Naive thymus-derived CD8-positive, alpha-beta T cell (primary cell): ENCODE measurements at regions not wholly inside any gene's neighbourhood (a gene's known extent, or its start where the extent isn't known, plus 50 kb on each side); places are given as distances from the start of the nearest gene placed in this dataset.

Source experiments
- ATAC-seq, 2 donors: fragments of 150-1000 bp; cut with Tn5 transposase in 1 of 2; sonication (Bioruptor Pico), chemical (Tn5 transposase) in 1 of 2; 1 replicate in 1 of 2; 2 replicates in 1 of 2; pipeline ENCODE4 v1.10.0; 2021; ENCODE audit warnings: mild to moderate bottlenecking in 2 of 2, moderate library complexity in 2 of 2
- POLR2A ChIA-PET: fragments of 350-600 bp; sonication (Branson Sonifier 250); formaldehyde crosslinking; loops from one replicate; lab custom pipeline; 2021; ENCODE audit warnings: antibody characterized with exemption; lab: Charles Lee
- DNase-seq, 10 donors: peaks; one replicate each; pipeline versions ENCODE4 v3.0.0 to v3.0.0-alpha.2; 2020 to 2022
- H3K27ac Mint-ChIP-seq, 10 donors: one replicate each; pipeline ENCODE4 v1.8.0; 2020 to 2022; ENCODE audit warnings: mild to moderate bottlenecking in 10 of 10, mixed read lengths in 10 of 10, moderate library complexity in 4 of 10, inconsistent platforms in 1 of 10
- H3K27me3 Mint-ChIP-seq, 5 donors: one replicate each; pipeline ENCODE4 v1.8.0; 2021 to 2022; ENCODE audit warnings: mixed read lengths in 5 of 5
- H3K36me3 Mint-ChIP-seq, 3 donors: one replicate each; pipeline ENCODE4 v1.8.0; 2020 to 2022; ENCODE audit warnings: mixed read lengths in 3 of 3, mild to moderate bottlenecking in 2 of 3, inconsistent platforms in 1 of 3
- H3K4me1 Mint-ChIP-seq, 4 donors: one replicate each; pipeline ENCODE4 v1.8.0; 2021 to 2022; ENCODE audit warnings: mixed read lengths in 4 of 4
- H3K4me3 Mint-ChIP-seq, 10 donors: one replicate each; pipeline ENCODE4 v1.8.0; 2020 to 2022; ENCODE audit warnings: mild to moderate bottlenecking in 10 of 10, mixed read lengths in 10 of 10, moderate library complexity in 6 of 10, inconsistent platforms in 1 of 10
- H3K9me3 Mint-ChIP-seq, 9 donors: one replicate each; pipeline ENCODE4 v1.8.0; 2020 to 2022; ENCODE audit warnings: mixed read lengths in 9 of 9, mild to moderate bottlenecking in 3 of 9, inconsistent platforms in 1 of 9, moderate library complexity in 1 of 9

GRCh38 chr5:54828151-54828550 lies 157.2 kb downstream of the ESM1 start:
- ATAC-seq (no peak), DNase-seq (no peak)
- H3K4me3 Mint-ChIP-seq: no peak overlapping the region
- peaks cover 0 to 2% (median 0%) of the 10 kb centered on the region in 9 donors for H3K9me3 Mint-ChIP-seq
- H3K4me1 Mint-ChIP-seq: peaks cover 0 to 5% (median 3%) of the 10 kb centered on the region in 4 donors
- POLR2A ChIA-PET: no interaction called here
- H3K36me3 Mint-ChIP-seq: no peaks in the 10 kb centered on the region
- H3K27ac Mint-ChIP-seq: no peak overlapping the region
- peaks cover 0 to 5% (median 0%) of the 10 kb centered on the region in 5 donors for H3K27me3 Mint-ChIP-seq

- H3K9me3 Mint-ChIP-seq: peaks cover 0 to 2% (median 0%) of the 10 kb centered on the region in 9 donors
- POLR2A ChIA-PET: no interaction called here
These were observed 160.4 kb downstream of the ESM1 start for GRCh38 chr5:54825005-54825404.

GRCh38 chr5:54823006-54823405 lies 162.4 kb downstream of the ESM1 start:
- Mint-ChIP-seq H3K4me3 (no peak overlapping the region), H3K27ac (no peak overlapping the region), H3K4me1 (no peaks in the 10 kb centered on the region), H3K27me3 (peaks cover 0 to 5% (median 3%) of the 10 kb centered on the region in 5 donors), H3K9me3 (peaks cover 0 to 3% (median 0%) of the 10 kb centered on the region in 9 donors), H3K36me3 (peaks cover 0 to 3% (median 0%) of the 10 kb centered on the region in 3 donors)
- POLR2A ChIA-PET: no interaction called here
- ATAC-seq (no peak), DNase-seq (no peak)

More at GRCh38 chr5:54825005-54825404, 160.4 kb downstream of the ESM1 start:
- DNase-seq: no peak
- H3K27me3 Mint-ChIP-seq: peaks cover 0 to 5% (median 3%) of the 10 kb centered on the region in 5 donors
- no peaks in the 10 kb centered on the region for H3K4me1 Mint-ChIP-seq
- H3K4me3 Mint-ChIP-seq: no peak overlapping the region
- no peak overlapping the region for H3K27ac Mint-ChIP-seq
- no peak for ATAC-seq
- no peaks in the 10 kb centered on the region for H3K36me3 Mint-ChIP-seq

- POLR2A ChIA-PET: no interaction called here
- H3K4me1 Mint-ChIP-seq: no peaks in the 10 kb centered on the region
- peaks cover 0 to 3% (median 0%) of the 10 kb centered on the region in 3 donors for H3K36me3 Mint-ChIP-seq
- no peak overlapping the region for H3K27ac Mint-ChIP-seq
- DNase-seq: no peak
- H3K9me3 Mint-ChIP-seq: peaks cover 0 to 3% (median 0%) of the 10 kb centered on the region in 9 donors
- ATAC-seq: no peak
- peaks cover 0 to 5% (median 3%) of the 10 kb centered on the region in 5 donors for H3K27me3 Mint-ChIP-seq
- no peak overlapping the region for H3K4me3 Mint-ChIP-seq
These were observed 163.1 kb downstream of the ESM1 start for GRCh38 chr5:54822324-54822687.

GRCh38 chr5:54821445-54822323 lies 163.7 kb downstream of the ESM1 start:
- POLR2A ChIA-PET: no interaction called here
- no peak overlapping the region for H3K27ac Mint-ChIP-seq
- ATAC-seq: no peak

GRCh38 chr5:54820346-54821134 lies 164.9 kb downstream of the ESM1 start:
- Mint-ChIP-seq H3K36me3 (peaks cover 0 to 3% (median 0%) of the 10 kb centered on the region in 3 donors), H3K27ac (no peak overlapping the region), H3K4me3 (no peak overlapping the region), H3K27me3 (peaks cover 0 to 8% (median 0%) of the 10 kb centered on the region in 5 donors), H3K9me3 (peaks cover 0 to 5% (median 0%) of the 10 kb centered on the region in 9 donors), H3K4me1 (no peaks in the 10 kb centered on the region)
- ATAC-seq (no peak), DNase-seq (no peak)
- POLR2A ChIA-PET: interaction anchor here (0.6 kb wide), 1 partner anchor 289 kb away, joined by 6 read pairs; no protein-coding TSS in a partner anchor

More at GRCh38 chr5:54821445-54822323, 163.7 kb downstream of the ESM1 start:
- H3K36me3 Mint-ChIP-seq: peaks cover 0 to 3% (median 0%) of the 10 kb centered on the region in 3 donors
- no peak for DNase-seq
- H3K9me3 Mint-ChIP-seq: peaks cover 0 to 3% (median 0%) of the 10 kb centered on the region in 9 donors
- no peaks in the 10 kb centered on the region for H3K4me1 Mint-ChIP-seq
- H3K27me3 Mint-ChIP-seq: peaks cover 0 to 5% (median 3%) of the 10 kb centered on the region in 5 donors
- H3K4me3 Mint-ChIP-seq: no peak overlapping the region

GRCh38 chr5:54807421-54807820 lies 178.0 kb downstream of the ESM1 start:
- Mint-ChIP-seq H3K4me1 (no peaks in the 10 kb centered on the region), H3K9me3 (peaks cover 0 to 23% (median 5%) of the 10 kb centered on the region in 9 donors), H3K36me3 (peaks cover 0 to 8% (median 6%) of the 10 kb centered on the region in 3 donors), H3K27ac (no peak overlapping the region), H3K4me3 (no peak overlapping the region), H3K27me3 (peaks cover 0 to 1% (median 0%) of the 10 kb centered on the region in 5 donors)
- DNase-seq (no peak), ATAC-seq (no peak)
- POLR2A ChIA-PET: no interaction called here

- DNase-seq (no peak), ATAC-seq (no peak)
- peaks cover 0 to 8% (median 1%) of the 10 kb centered on the region in 3 donors for H3K36me3 Mint-ChIP-seq
- H3K27ac Mint-ChIP-seq: no peak overlapping the region
- peaks cover 0 to 3% (median 0%) of the 10 kb centered on the region in 4 donors for H3K4me1 Mint-ChIP-seq
- no peak overlapping the region for H3K4me3 Mint-ChIP-seq
- peaks cover 0 to 9% (median 0%) of the 10 kb centered on the region in 9 donors for H3K9me3 Mint-ChIP-seq
- POLR2A ChIA-PET: no interaction called here
- H3K27me3 Mint-ChIP-seq: no peaks in the 10 kb centered on the region
These were observed 180.9 kb downstream of the ESM1 start for GRCh38 chr5:54804521-54804920.

GRCh38 chr5:54804086-54804485 lies 181.3 kb downstream of the ESM1 start:
- DNase-seq (no peak), ATAC-seq (no peak)
- peaks cover 0 to 3% (median 0%) of the 10 kb centered on the region in 4 donors for H3K4me1 Mint-ChIP-seq
- peaks cover 0 to 7% (median 0%) of the 10 kb centered on the region in 3 donors for H3K36me3 Mint-ChIP-seq
- no peak overlapping the region for H3K27ac Mint-ChIP-seq
- peaks cover 0 to 8% (median 0%) of the 10 kb centered on the region in 9 donors for H3K9me3 Mint-ChIP-seq
- H3K4me3 Mint-ChIP-seq: no peak overlapping the region
- no peaks in the 10 kb centered on the region for H3K27me3 Mint-ChIP-seq
- POLR2A ChIA-PET: no interaction called here

GRCh38 chr5:54803471-54804011 lies 181.9 kb downstream of the ESM1 start:
- POLR2A ChIA-PET: no interaction called here
- Mint-ChIP-seq H3K4me3 (no peak overlapping the region), H3K4me1 (peaks cover 0 to 3% (median 0%) of the 10 kb centered on the region in 4 donors), H3K27me3 (no peaks in the 10 kb centered on the region), H3K36me3 (peaks cover 0 to 1% (median 0%) of the 10 kb centered on the region in 3 donors), H3K9me3 (peaks cover 0 to 3% (median 0%) of the 10 kb centered on the region in 9 donors), H3K27ac (no peak overlapping the region)
- no peak for DNase-seq
- no peak for ATAC-seq

GRCh38 chr5:54799645-54800044 lies 185.7 kb downstream of the ESM1 start:
- Mint-ChIP-seq H3K36me3 (no peaks in the 10 kb centered on the region), H3K4me1 (peaks cover 3 to 8% (median 5%) of the 10 kb centered on the region in 4 donors), H3K27me3 (peaks cover 0 to 3% (median 0%) of the 10 kb centered on the region in 5 donors), H3K4me3 (no peak overlapping the region), H3K27ac (no peak overlapping the region), H3K9me3 (no peaks in the 10 kb centered on the region)
- POLR2A ChIA-PET: no interaction called here
- ATAC-seq (no peak), DNase-seq (no peak)

GRCh38 chr5:54795777-54796176 lies 189.6 kb downstream of the ESM1 start:
- Mint-ChIP-seq H3K27ac (no peak overlapping the region), H3K27me3 (peaks cover 0 to 8% (median 2%) of the 10 kb centered on the region in 5 donors), H3K4me3 (no peak overlapping the region), H3K36me3 (peaks cover 0 to 5% (median 0%) of the 10 kb centered on the region in 3 donors), H3K4me1 (peaks cover 3 to 19% (median 14%) of the 10 kb centered on the region in 4 donors), H3K9me3 (peaks cover 0 to under 1% (median 0%) of the 10 kb centered on the region in 9 donors)
- ATAC-seq (no peak), DNase-seq (no peak)
- POLR2A ChIA-PET: no interaction called here
